Tibial nerve (tissue), 4 donors: ENCODE measurements at regions not wholly inside any gene's neighbourhood (a gene's known extent, or its start where the extent isn't known, plus 50 kb on each side); places are given as distances from the start of the nearest gene placed in this dataset.

Experiments used
- EP300 ChIP-seq, 2 donors: sonication (generic); formaldehyde crosslinking; IDR thresholded peaks; one replicate each; pipeline ENCODE4 v1.6.1; 2017; ENCODE audit warnings: antibody characterized with exemption in 2 of 2, mild to moderate bottlenecking in 1 of 2
- POLR2A ChIP-seq, 2 donors: fragments of 450-650 bp; IDR thresholded peaks; one replicate each; pipeline ENCODE4 v1.6.1; 2017; ENCODE audit warnings: antibody characterized with exemption in 2 of 2, mild to moderate bottlenecking in 2 of 2, moderate library complexity in 2 of 2
- TF ChIP-seq, protein P1 (sequence below), 5 experiments: fragments of 200-600 bp in 3 of 5; fragments of 450-650 bp in 2 of 5; sonication (generic) in 3 of 5; IDR thresholded peaks; one replicate each; pipeline ENCODE4 v1.5.1; 2016 to 2019; ENCODE audit warnings: antibody characterized with exemption in 5 of 5, mild to moderate bottlenecking in 3 of 5, moderate library complexity in 2 of 5

GRCh38 chr18:56412951-56413350, 225.4 kb downstream of the TXNL1 start:
- TF ChIP-seq POLR2A (IDR thresholded peaks at IDR 0.05), result no peak
- TF ChIP-seq EP300 (IDR thresholded peaks at IDR 0.05), result no peak
- TF ChIP-seq, protein P1, sequence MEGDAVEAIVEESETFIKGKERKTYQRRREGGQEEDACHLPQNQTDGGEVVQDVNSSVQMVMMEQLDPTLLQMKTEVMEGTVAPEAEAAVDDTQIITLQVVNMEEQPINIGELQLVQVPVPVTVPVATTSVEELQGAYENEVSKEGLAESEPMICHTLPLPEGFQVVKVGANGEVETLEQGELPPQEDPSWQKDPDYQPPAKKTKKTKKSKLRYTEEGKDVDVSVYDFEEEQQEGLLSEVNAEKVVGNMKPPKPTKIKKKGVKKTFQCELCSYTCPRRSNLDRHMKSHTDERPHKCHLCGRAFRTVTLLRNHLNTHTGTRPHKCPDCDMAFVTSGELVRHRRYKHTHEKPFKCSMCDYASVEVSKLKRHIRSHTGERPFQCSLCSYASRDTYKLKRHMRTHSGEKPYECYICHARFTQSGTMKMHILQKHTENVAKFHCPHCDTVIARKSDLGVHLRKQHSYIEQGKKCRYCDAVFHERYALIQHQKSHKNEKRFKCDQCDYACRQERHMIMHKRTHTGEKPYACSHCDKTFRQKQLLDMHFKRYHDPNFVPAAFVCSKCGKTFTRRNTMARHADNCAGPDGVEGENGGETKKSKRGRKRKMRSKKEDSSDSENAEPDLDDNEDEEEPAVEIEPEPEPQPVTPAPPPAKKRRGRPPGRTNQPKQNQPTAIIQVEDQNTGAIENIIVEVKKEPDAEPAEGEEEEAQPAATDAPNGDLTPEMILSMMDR (IDR thresholded peaks at IDR 0.05), result no peak
